A673 (cell line): ENCODE measurements at regions not wholly inside any gene's neighbourhood (a gene's known extent, or its start where the extent isn't known, plus 50 kb on each side); places are given as distances from the start of the nearest gene placed in this dataset.
A peak's percentile ranks its signal among the peaks of the same experiment; 100 is the strongest.

Experiments used
- BruUV-seq: library from RNA; stranded (reverse); fragments of 400-500 nt; replicated peaks from 2 replicates; lab custom pipeline; 2021; lab: Mats Ljungman, UMichigan
- CTCF ChIA-PET: fragments of 300-600 bp; sonication (Branson Sonifier 250); formaldehyde crosslinking; loops from one replicate; lab custom pipeline; 2022; ENCODE audit warnings: antibody characterized with exemption; lab: Charles Lee
- POLR2A ChIA-PET: fragments of 300-600 bp; sonication (Branson Sonifier 250); formaldehyde crosslinking; loops from one replicate; lab custom pipeline; 2022; ENCODE audit warnings: antibody characterized with exemption; ENCODE audit not compliant: low non-redundant PET; lab: Charles Lee
- DNase-seq: peaks from one replicate; pipeline ENCODE4 v3.0.0-alpha.2; 2015; ENCODE audit warnings: low spot score
- H3K27ac ChIP-seq: fragments of 200-600 bp; sonication (generic); 2 replicates; pipeline ENCODE4 v1.5.1; 2016; ENCODE audit warnings: mixed run types, low read depth, mild to moderate bottlenecking, mixed read lengths, antibody characterized with exemption, low read length; ENCODE audit not compliant: poor library complexity, severe bottlenecking
- H3K27me3 ChIP-seq: fragments of 200-600 bp; sonication (generic); replicated peaks from 2 replicates; pipeline ENCODE4 v1.6.1; 2017; ENCODE audit warnings: mixed run types, low read depth, mild to moderate bottlenecking, mixed read lengths, antibody characterized with exemption, low read length; ENCODE audit not compliant: insufficient read depth, poor library complexity
- H3K36me3 ChIP-seq: fragments of 200-600 bp; sonication (generic); 2 replicates; pipeline ENCODE4 v1.6.1; 2016; ENCODE audit warnings: mixed run types, mild to moderate bottlenecking, mixed read lengths, antibody characterized with exemption, low read length; ENCODE audit not compliant: insufficient read depth, poor library complexity, severe bottlenecking
- H3K4me1 ChIP-seq: fragments of 200-600 bp; sonication (generic); 2 replicates; pipeline ENCODE4 v1.6.1; 2017; ENCODE audit warnings: mixed run types, mild to moderate bottlenecking, mixed read lengths, antibody characterized with exemption, low read length; ENCODE audit not compliant: insufficient read depth, poor library complexity, severe bottlenecking
- H3K4me3 ChIP-seq: fragments of 200-600 bp; sonication (generic); 2 replicates; pipeline ENCODE4 v1.5.1; 2016; ENCODE audit warnings: low read depth, mixed run types, mild to moderate bottlenecking, mixed read lengths, low read length; ENCODE audit not compliant: poor library complexity, severe bottlenecking
- H3K9me3 ChIP-seq: fragments of 200-600 bp; sonication (generic); 2 replicates; pipeline ENCODE4 v1.6.1; 2016; ENCODE audit warnings: mixed run types, low read depth, mild to moderate bottlenecking, mixed read lengths, antibody characterized with exemption, low read length; ENCODE audit not compliant: poor library complexity, severe bottlenecking
- EZH2 ChIP-seq: fragments of 200-600 bp; sonication (generic); IDR thresholded peaks from 2 replicates; pipeline ENCODE4 v1.6.1; 2017; ENCODE audit warnings: borderline replicate concordance, low read depth, mild to moderate bottlenecking, mixed read lengths, antibody characterized with exemption, low read length; ENCODE audit not compliant: poor library complexity, severe bottlenecking
- intact Hi-C: fragments of 100-400 bp; cut with micrococcal nuclease; formaldehyde crosslinking; loops from one replicate; pipeline ENCODE4 v1.10.0; 2022; ENCODE audit not compliant: unreplicated experiment
- TF ChIP-seq, protein P1 (sequence below): fragments of 300-800, 200-600 bp; sonication (generic); conservative IDR thresholded peaks from 2 replicates; pipeline ENCODE4 v1.5.1; 2017; ENCODE audit warnings: low read depth, mild to moderate bottlenecking, antibody characterized with exemption, low read length, moderate library complexity, mixed read lengths

DNA sequence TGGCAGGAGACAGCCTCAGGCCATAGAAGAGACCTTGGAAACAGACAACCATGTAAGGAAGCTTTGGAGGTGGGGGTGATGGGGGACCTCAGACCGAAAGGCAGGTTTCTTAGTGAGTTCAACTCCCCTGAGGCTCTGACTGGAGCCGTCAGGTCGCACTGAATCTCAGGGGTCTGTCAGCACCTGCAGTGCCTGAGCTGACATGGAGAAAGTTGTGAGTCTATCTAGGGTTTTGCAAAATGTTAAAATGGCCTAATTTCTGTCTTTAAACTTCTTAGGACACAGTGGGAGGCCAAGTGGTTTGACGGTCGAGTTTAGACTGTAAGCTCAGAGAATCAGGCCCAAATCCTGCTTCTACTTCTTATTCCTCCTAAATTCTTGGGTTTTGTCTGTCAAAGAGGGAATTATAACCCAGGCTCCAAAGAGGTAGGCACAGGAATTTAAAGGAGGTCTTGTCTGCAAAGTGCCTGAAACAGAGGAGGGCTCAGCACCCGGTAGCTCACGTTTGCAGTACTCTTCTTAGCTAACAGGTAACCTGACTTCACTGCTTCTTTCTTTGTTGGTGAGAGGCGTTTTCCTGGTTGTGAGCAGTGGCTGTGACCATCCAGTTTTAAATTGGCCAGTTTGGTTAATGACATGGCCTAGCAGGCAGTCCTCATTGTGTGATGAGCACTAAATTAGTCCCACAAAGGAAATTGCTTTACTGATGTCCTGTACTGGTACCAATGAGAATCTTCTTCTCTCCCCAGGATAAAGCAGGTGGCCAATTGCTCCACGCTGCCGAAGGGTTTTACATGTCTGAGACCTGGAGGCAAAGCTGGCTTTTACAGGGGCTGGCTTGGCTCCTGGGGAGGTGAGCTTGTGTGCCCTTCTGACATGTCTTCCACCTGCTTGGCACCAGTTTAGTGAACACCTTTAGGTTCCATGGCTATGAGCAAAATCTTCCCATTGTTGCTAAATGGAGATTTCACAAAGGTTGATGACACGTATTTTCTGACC is 95.7 kb downstream of the MYCN start:
- Histone ChIP-seq H3K36me3 (no peaks in the 10 kb centered on the region), H3K9me3 (no peaks in the 10 kb centered on the region), H3K4me1 (peaks cover 13% of the 10 kb centered on the region), H3K4me3 (no peak overlapping the region), H3K27ac (no peak overlapping the region), H3K27me3 (no peaks in the 10 kb centered on the region)
- no peak for TF ChIP-seq EZH2
- TF ChIP-seq, protein P1, sequence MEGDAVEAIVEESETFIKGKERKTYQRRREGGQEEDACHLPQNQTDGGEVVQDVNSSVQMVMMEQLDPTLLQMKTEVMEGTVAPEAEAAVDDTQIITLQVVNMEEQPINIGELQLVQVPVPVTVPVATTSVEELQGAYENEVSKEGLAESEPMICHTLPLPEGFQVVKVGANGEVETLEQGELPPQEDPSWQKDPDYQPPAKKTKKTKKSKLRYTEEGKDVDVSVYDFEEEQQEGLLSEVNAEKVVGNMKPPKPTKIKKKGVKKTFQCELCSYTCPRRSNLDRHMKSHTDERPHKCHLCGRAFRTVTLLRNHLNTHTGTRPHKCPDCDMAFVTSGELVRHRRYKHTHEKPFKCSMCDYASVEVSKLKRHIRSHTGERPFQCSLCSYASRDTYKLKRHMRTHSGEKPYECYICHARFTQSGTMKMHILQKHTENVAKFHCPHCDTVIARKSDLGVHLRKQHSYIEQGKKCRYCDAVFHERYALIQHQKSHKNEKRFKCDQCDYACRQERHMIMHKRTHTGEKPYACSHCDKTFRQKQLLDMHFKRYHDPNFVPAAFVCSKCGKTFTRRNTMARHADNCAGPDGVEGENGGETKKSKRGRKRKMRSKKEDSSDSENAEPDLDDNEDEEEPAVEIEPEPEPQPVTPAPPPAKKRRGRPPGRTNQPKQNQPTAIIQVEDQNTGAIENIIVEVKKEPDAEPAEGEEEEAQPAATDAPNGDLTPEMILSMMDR, result no peak
- intact Hi-C loops, result no loop called here
- no TSS peak for BruUV-seq
- DNase-seq, result no peak
- ChIA-PET POLR2A (no interaction called here), CTCF (no interaction called here)

DNA sequence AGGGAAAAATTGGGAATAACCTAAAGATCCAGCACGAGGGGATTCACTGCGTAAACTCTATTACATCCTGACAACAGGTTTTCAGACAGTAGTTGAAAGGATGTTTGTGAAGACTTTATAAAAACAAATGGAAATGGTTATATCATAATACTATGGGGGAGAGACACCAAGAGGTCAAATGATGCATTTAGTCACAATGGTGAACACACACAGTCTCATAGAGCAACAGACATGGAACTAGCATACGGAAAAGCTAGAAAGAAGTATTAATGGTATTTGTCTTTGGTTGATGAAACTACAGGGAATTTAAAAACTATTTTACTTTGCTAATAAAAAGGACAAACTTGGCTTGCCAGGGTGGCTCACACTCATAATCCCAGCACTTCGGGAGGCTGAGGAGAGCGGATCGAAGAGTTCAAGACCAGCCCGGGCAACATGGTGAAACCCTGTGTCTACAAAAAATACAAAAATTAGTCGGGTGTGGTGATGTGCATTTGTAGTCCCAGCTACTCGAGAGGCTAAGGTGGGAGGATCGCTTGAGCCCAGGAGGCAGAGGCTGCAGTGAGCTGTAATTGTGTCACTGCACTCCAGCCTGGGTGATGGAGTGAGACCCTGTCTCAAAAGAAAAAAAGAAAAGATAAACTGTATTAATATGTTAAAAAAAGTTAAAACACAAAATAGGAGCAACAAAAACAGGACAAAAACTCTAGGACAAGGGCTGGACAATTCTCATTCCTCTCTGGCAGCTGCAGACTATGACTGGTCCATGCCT is 94.8 kb downstream of the MYCN start:
- H3K36me3 ChIP-seq, result no peaks in the 10 kb centered on the region
- no peak for TF ChIP-seq EZH2
- TF ChIP-seq, protein P1, result no peak
- intact Hi-C loops, result no loop called here
- no TSS peak for BruUV-seq
- no peak overlapping the region for H3K27ac ChIP-seq
- H3K4me3 ChIP-seq, result no peak overlapping the region
- H3K4me1 ChIP-seq, result peaks cover 13% of the 10 kb centered on the region
- POLR2A ChIA-PET, result no interaction called here
- no peaks in the 10 kb centered on the region for H3K9me3 ChIP-seq
- CTCF ChIA-PET, result no interaction called here
- no peaks in the 10 kb centered on the region for H3K27me3 ChIP-seq
- DNase-seq, result no peak

DNA sequence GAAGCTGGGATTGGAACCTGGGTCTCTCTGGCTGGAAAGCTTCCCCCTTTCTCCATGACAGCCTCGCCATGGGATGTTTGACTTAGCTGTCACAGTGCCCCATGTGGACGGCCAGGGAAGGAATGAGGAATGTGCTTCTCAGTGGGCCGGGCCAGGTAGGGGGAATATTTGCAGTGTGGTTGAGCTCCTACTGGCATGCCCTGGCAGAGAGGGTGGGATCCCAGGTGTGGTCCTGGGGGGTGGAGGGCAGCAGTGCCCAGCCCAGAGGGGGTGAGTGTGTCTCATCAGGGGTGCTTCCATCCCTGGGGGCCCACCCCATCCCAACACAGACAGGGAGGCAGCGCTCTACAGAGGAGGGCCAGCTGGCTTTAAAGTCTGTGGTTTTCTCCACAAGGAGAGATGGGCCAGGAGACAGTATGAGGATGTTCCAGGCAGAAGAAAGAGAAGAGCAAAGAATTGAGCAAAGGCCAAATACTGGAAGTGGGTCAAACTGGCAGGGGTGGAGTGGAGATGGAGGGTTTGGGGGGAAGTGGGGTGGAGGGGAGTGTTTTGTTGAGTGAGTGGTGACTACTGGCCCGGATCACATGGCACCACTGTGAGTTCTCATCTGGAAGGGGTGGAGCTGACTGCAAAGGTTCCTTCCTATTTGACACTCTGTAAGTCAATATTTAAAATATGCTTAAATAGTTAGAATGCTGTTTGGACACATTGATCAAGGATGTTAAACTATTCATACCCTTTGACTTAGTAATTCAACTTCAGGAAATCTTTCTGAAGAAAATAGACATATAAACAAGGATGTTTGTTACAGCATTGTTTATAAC is 94.0 kb downstream of the MYCN start:
- DNase-seq, result peak; percentile 28
- no peaks in the 10 kb centered on the region for H3K27me3 ChIP-seq
- intact Hi-C loops, result no loop called here
- no peak overlapping the region for H3K4me3 ChIP-seq
- no peaks in the 10 kb centered on the region for H3K36me3 ChIP-seq
- no peaks in the 10 kb centered on the region for H3K9me3 ChIP-seq
- TF ChIP-seq, protein P1, result peak; percentile 58
- no peak for TF ChIP-seq EZH2
- ChIA-PET POLR2A (no interaction called here), CTCF (no interaction called here)
- BruUV-seq, result no TSS peak
- peaks cover 13% of the 10 kb centered on the region for H3K4me1 ChIP-seq
- no peak overlapping the region for H3K27ac ChIP-seq
